Motor neuron (in vitro differentiated cells): ENCODE measurements at regions not wholly inside any gene's neighbourhood (a gene's known extent, or its start where the extent isn't known, plus 50 kb on each side); places are given as distances from the start of the nearest gene placed in this dataset.
"Not testable (repeated sequence)": the region's sequence is repeated elsewhere in the genome, so short reads cannot be mapped to it uniquely, and the experiment has no call there.

Experiments used
- ATAC-seq, 8 experiments: fragments of 200-7000 bp; cut with Tn5 transposase; replicated peaks in 6 of 8; 2 replicates each; pipeline ENCODE4 v1.8.0; 2021; ENCODE audit warnings: mild to moderate bottlenecking in 8 of 8, moderate library complexity in 8 of 8
- H3K27ac ChIP-seq, 2 donors: fragments of 250-450 bp; sonication (Bioruptor Pico); 2 replicates each; pipeline ENCODE4 v1.9.0; 2021; ENCODE audit warnings: antibody characterized with exemption in 2 of 2, mild to moderate bottlenecking in 2 of 2, moderate library complexity in 1 of 2
- H3K4me1 ChIP-seq, 2 donors: fragments of 250-450 bp; sonication (Bioruptor Pico); replicated peaks in 1 of 2; 2 replicates each; pipeline ENCODE4 v1.6.1; 2021; ENCODE audit warnings: antibody characterized with exemption in 2 of 2, mild to moderate bottlenecking in 2 of 2, moderate library complexity in 1 of 2
- H3K4me3 ChIP-seq, 5 donors: fragments of 250-450 bp; sonication (Bioruptor Pico); 2 replicates each; pipeline ENCODE4 v1.9.0; 2021; ENCODE audit warnings: antibody characterized with exemption in 5 of 5, mild to moderate bottlenecking in 5 of 5, moderate library complexity in 4 of 5
- WGBS, 10 experiments: fragments of 450-650 bp; shearing (Covaris generic); methylation state at CpG; one replicate each; pipeline ENCODE4 v1.0.0; 2022; 5-methylcytosine and 5-hydroxymethylcytosine counted together
- in situ Hi-C, 9 experiments: fragments of 400-800 bp; cut with MboI; loops; one replicate each; pipeline ENCODE4 v1.15.0; 2021; ENCODE audit warnings: low sequenced_read_pairs in 9 of 9, low pct_unique_long_range_greater_than_20kb in 2 of 9; ENCODE audit not compliant: unreplicated experiment in 9 of 9

DNA sequence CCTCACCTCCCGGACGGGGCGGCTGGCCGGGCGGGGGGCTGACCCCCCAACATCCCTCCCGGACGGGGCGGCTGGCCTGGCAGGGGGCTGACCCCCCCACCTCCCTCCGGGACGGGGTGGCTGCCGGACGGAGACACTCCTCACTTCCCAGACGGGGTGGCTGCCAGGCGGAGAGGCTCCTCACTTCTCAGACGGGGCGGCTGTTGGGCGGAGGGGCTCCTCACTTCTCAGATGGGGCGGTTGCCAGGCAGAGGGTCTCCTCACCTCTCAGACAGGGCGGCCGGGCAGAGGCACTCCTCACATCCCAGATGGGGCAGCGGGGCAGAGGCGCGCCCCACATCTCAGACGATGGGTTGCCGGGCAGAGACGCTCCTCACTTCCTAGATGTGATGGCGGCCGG lies 1280.7 kb upstream of the SEL1L start:
- H3K4me1 ChIP-seq, ATAC-seq, in situ Hi-C loops, H3K4me3 ChIP-seq, H3K27ac ChIP-seq: not testable (repeated sequence)
- no CpG with 5 or more reads among the region's 28 CpGs for WGBS, 10 experiments

DNA sequence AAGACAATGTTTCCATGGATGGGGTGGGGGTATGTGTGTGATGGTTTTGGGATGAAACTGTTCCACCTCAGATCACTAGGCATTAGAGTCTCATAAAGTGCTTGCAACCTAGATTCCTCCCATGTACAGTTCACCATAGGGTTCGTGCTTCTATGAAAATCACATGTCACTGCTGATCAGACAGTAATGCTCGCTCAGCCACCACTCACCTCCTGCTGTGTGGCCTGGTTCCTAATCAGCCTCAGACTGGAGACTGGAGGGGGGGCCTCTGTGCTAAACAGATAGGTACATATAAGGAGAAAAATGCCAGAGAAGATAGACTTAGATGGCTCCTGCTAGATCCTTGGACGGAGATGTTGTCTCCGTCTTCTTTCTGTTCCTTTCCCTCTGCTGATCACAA lies 1296.9 kb upstream of the SEL1L start:
- Histone ChIP-seq H3K4me1 (peaks cover 18 to 22% of the 10 kb centered on the region in 2 donors), H3K27ac (no peak overlapping the region), H3K4me3 (no peak overlapping the region)
- in situ Hi-C loops: no loop called here
- ATAC-seq: no peak
- 79 to 100% (median 93%) methylated on average over 1 to 4 of the region's 4 CpGs; no CpG with 5 or more reads in 4 of the 10 experiments for WGBS, 10 experiments

GRCh38 chr14:82836256-82836950 lies 1302.8 kb upstream of the SEL1L start:
- WGBS, 10 experiments: 20 to 100% (median 54%) methylated on average over 1 to 4 of the region's 5 CpGs
- no peak overlapping the region for H3K4me3 ChIP-seq
- peaks cover 0 to 11% of the 10 kb centered on the region in 2 donors for H3K4me1 ChIP-seq
- peak in 5 of 8 experiments; percentile 50 to 75 (median 58) for ATAC-seq
- in situ Hi-C loops: no loop called here
- H3K27ac ChIP-seq: no peak overlapping the region

GRCh38 chr14:82837611-82838140 lies 1304.0 kb upstream of the SEL1L start:
- Histone ChIP-seq H3K27ac (no peak overlapping the region), H3K4me1 (peaks cover 0 to 11% of the 10 kb centered on the region in 2 donors), H3K4me3 (no peak overlapping the region)
- no peak for ATAC-seq
- in situ Hi-C loops: no loop called here
- WGBS, 10 experiments: 4 to 100% (median 84%) methylated on average over 1 to 3 of the region's 3 CpGs

- H3K4me1 ChIP-seq: peaks cover 0 to 7% of the 10 kb centered on the region in 2 donors
- no peak for ATAC-seq
- in situ Hi-C loops: no loop called here
- H3K4me3 ChIP-seq: no peak overlapping the region
- H3K27ac ChIP-seq: no peak overlapping the region
- WGBS, 10 experiments: 8 to 100% (median 57%) methylated on average over 3 of the region's 3 CpGs; no CpG with 5 or more reads in 2 of the 10 experiments
Measured at GRCh38 chr14:82850576-82850975, 1316.9 kb upstream of the SEL1L start.

DNA sequence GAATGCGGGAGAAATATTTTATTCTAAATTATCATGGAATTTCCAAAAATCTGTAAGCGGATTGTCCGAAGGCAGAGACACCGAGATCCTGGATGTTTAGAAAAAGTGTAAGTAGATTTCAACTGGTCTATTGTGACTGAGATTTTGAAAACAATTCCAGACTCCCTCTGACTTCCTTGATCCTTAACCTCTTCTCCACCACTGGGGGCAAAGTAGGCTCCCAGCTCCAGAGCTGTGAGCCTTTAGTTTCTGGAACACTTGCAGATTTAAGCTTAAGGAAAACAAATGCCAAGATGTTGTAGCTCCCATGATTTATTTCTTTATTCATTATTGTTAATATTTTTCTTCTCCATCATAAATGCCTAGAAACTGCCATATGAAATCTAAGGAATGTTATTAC lies 1320.5 kb upstream of the SEL1L start:
- Histone ChIP-seq H3K4me3 (no peak overlapping the region), H3K27ac (no peak overlapping the region), H3K4me1 (peaks cover 0 to 9% of the 10 kb centered on the region in 2 donors)
- no peak for ATAC-seq
- in situ Hi-C loops: no loop called here
- 36 to 97% (median 84%) methylated on average over 2 to 4 of the region's 4 CpGs; no CpG with 5 or more reads in 1 of the 10 experiments for WGBS, 10 experiments

DNA sequence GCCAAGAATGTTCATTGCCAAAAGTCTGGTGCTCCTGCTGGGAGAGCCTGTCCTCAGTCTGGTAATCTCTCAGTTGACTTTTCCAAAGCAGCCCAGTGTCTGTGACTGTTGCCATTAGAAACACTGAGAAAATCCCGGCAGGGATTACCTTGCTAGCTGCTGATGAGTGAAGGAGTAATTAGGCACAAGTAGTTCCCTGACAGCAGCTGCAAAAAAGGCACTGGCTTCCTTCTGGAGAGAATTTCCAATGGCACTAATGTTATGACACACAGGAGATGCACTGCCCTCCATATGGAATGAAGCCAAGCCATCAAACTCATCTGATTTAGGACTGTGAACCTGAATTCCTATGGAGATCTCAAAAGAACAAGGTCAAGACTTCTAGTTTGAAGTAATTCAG lies 1321.2 kb upstream of the SEL1L start:
- in situ Hi-C loops: no loop called here
- ATAC-seq: peak in 3 of 8 experiments; percentile 5 to 14 (median 9)
- 33 to 80% (median 60%) methylated on average over 1 of the region's 1 CpG; no CpG with 5 or more reads in 6 of the 10 experiments for WGBS, 10 experiments
- Histone ChIP-seq H3K4me1 (peaks cover 0 to 9% of the 10 kb centered on the region in 2 donors), H3K27ac (no peak overlapping the region), H3K4me3 (no peak overlapping the region)

GRCh38 chr14:82855912-82856391 lies 1322.3 kb upstream of the SEL1L start:
- peak in 6 of 8 experiments; percentile 32 to 98 (median 97) for ATAC-seq
- WGBS, 10 experiments: 0 to 60% (median 15%) methylated on average over 2 to 3 of the region's 3 CpGs; no CpG with 5 or more reads in 3 of the 10 experiments
- in situ Hi-C loops: no loop called here

GRCh38 chr14:82861313-82861712 lies 1327.7 kb upstream of the SEL1L start:
- in situ Hi-C loops: no loop called here
- H3K4me3 ChIP-seq: no peak overlapping the region
- no peaks in the 10 kb centered on the region for H3K4me1 ChIP-seq
- no peak for ATAC-seq
- WGBS, 10 experiments: 18 to 100% (median 77%) methylated on average over 2 to 5 of the region's 5 CpGs
- H3K27ac ChIP-seq: no peak overlapping the region

More at GRCh38 chr14:82855912-82856391, 1322.3 kb upstream of the SEL1L start:
- Histone ChIP-seq H3K4me1 (peaks cover 0 to 9% of the 10 kb centered on the region in 2 donors), H3K4me3 (no peak overlapping the region), H3K27ac (no peak overlapping the region)

- ATAC-seq: peak in 1 of 8 experiments; percentile 26
- H3K4me1 ChIP-seq: no peaks in the 10 kb centered on the region
- H3K27ac ChIP-seq: no peak overlapping the region
- in situ Hi-C loops: no loop called here
- WGBS, 10 experiments: 0 to 83% (median 46%) methylated on average over 1 to 6 of the region's 8 CpGs; no CpG with 5 or more reads in 3 of the 10 experiments
- no peak overlapping the region for H3K4me3 ChIP-seq
Measured at GRCh38 chr14:82872494-82872893, 1338.8 kb upstream of the SEL1L start.

GRCh38 chr14:82878951-82879350 lies 1345.3 kb upstream of the SEL1L start:
- H3K27ac ChIP-seq: no peak overlapping the region
- in situ Hi-C loops: no loop called here
- no peak overlapping the region for H3K4me3 ChIP-seq
- ATAC-seq: no peak
- 22 to 79% (median 58%) methylated on average over 1 to 3 of the region's 3 CpGs; no CpG with 5 or more reads in 2 of the 10 experiments for WGBS, 10 experiments
- H3K4me1 ChIP-seq: no peaks in the 10 kb centered on the region

DNA sequence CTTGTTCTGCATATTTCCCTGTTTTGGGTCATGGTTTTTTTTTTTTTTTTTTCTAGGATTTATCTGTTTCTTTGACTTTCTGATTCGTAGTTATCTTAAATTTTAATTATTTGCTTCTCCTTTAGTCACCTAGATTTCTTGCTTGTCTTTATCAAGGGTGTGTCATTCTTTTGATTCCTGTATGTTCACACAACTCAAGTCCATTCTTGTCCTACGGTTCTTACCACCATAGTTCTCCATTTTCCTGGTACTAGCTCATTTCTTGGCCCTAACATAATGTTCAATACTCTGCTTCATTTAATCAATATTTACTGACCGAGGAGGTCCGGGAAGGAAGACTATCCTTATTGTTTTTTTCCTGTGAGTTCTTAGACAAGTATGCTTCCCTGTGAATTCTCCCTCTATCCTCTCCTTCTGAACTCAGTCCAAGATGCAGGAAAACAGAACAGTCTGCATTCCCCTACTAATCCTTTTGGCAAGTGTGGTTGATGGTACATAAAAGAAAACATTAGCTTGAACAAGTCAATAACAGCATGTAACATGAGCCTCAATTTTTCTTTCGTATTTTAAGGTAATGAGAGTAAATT lies 1346.4 kb upstream of the SEL1L start:
- 2 to 95% (median 68%) methylated on average over 1 to 5 of the region's 5 CpGs for WGBS, 10 experiments
- in situ Hi-C loops: no loop called here
- Histone ChIP-seq H3K27ac (no peak overlapping the region), H3K4me3 (no peak overlapping the region), H3K4me1 (no peaks in the 10 kb centered on the region)
- peak in 1 of 8 experiments; percentile 53 for ATAC-seq

DNA sequence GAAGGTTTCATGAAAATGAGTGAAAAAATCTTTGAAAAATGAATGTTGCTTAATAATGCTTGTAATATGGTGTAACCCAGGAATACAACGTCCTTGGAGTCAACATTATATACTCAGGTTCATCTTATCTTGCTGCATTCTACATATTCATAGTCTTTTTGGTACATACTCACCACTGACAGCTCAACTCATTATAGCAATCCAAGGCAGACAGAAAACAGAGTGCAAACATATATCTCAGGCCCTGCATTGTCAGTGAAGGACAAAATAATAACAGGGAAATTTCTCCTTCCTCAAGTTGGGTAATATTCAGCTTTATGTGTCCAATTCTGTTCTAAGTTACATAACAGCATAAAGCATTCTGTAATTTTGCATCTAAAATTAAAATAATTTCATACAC lies 1353.0 kb upstream of the SEL1L start:
- whole genome bisulfite sequencing, 10 experiments: 0 to 88% (median 68%) methylated on average over 1 of the region's 1 CpG; no CpG with 5 or more reads in 2 of the 10 experiments
- no peak overlapping the region for H3K4me3 ChIP-seq
- no peaks in the 10 kb centered on the region for H3K4me1 ChIP-seq
- no peak for ATAC-seq
- H3K27ac ChIP-seq: no peak overlapping the region
- in situ Hi-C loops: no loop called here
